ENCODE measurements at regions not wholly inside any gene's neighbourhood (a gene's known extent, or its start where the extent isn't known, plus 50 kb on each side); places are given as distances from the start of the nearest gene placed in this dataset.

DNA sequence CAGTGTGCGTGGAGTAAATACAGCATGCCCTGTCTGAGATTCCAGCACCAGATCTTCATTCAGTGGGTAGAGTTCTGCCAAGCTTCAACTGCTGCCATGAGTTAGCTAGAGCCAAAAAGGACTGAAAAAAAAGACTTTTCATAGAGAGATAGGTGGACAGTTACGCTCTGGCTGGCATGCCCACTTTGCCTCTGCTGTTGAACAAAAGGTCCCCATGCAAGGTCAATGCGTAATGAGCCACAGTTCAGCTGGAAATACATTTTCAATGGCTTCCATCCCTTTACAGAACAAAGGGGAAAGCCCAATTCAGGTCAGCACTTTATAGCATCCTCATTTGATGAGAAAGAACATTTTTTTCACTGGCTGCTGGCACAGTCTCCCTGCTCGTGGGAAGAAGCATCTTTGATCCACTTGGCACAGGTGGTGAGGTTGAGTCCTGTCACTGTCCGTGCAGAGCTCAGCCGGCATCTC is 86.9 kb upstream of the ERCC6L2 start:
- H3K9ac ChIP-seq (ENCODE audit: low read depth, low read length, poor library complexity), result no peak overlapping the region
- H4K8ac ChIP-seq (ENCODE audit: low read depth, low read length), result no peak overlapping the region
- H2BK120ac ChIP-seq (ENCODE audit: low read depth, low read length), result no peak overlapping the region
- H3K14ac ChIP-seq (ENCODE audit: low read length), result no peak overlapping the region
- no peaks in the 10 kb centered on the region for H3K79me1 ChIP-seq (ENCODE audit: low read depth, low read length)
- no peak overlapping the region for H4K91ac ChIP-seq (ENCODE audit: low read depth, low read length, poor library complexity)
- no peaks in the 10 kb centered on the region for H3K27me3 ChIP-seq (ENCODE audit: control insufficient read depth in 3 of 3, insufficient read depth in 3 of 3, low read depth in 1 of 3, low read length in 3 of 3)
- no peak overlapping the region for H3K4me2 ChIP-seq (ENCODE audit: insufficient read depth, low read length, poor library complexity, severe bottlenecking)
- no peak overlapping the region for H2BK12ac ChIP-seq (ENCODE audit: low read length)
- no CpG with 5 or more reads among the region's 6 CpGs for WGBS, 2 donors (ENCODE audit: extremely low coverage in 2 of 2, insufficient read length in 2 of 2, insufficient replicate concordance in 1 of 2)
- no peak overlapping the region for H3K27ac ChIP-seq (replicated peaks; ENCODE audit: low read length)
- no peak overlapping the region for H3K4me3 ChIP-seq (ENCODE audit: low read length in 2 of 2)
- H3K23ac ChIP-seq (ENCODE audit: low read depth, low read length, poor library complexity), result no peak overlapping the region
- peak overlapping the region; percentile 11 for H2AFZ ChIP-seq (ENCODE audit: low read length)
- H3K9me3 ChIP-seq (replicated peaks in 1 of 2; ENCODE audit: control insufficient read depth in 2 of 2, insufficient read depth in 1 of 2, low read depth in 1 of 2, low read length in 2 of 2), result no peaks in the 10 kb centered on the region
- no peak overlapping the region for H2BK15ac ChIP-seq (ENCODE audit: low read length)
- no peak overlapping the region for H2BK5ac ChIP-seq (ENCODE audit: low read length)
- peaks cover 3 to 8% of the 10 kb centered on the region in 2 donors for H3K4me1 ChIP-seq (ENCODE audit: control insufficient read depth in 2 of 2, insufficient read depth in 1 of 2, low read depth in 1 of 2, low read length in 2 of 2)
- H3K36me3 ChIP-seq (replicated peaks in 1 of 2; ENCODE audit: control insufficient read depth in 2 of 2, insufficient read depth in 2 of 2, low read length in 2 of 2), result no peaks in the 10 kb centered on the region
- H3K4ac ChIP-seq (ENCODE audit: low read length), result no peak overlapping the region
- no peak overlapping the region for H3K18ac ChIP-seq (ENCODE audit: low read length)
- H2AK5ac ChIP-seq (ENCODE audit: low read depth, low read length), result no peak overlapping the region
- DNase-seq (ENCODE audit: low spot score), result no peak

DNA sequence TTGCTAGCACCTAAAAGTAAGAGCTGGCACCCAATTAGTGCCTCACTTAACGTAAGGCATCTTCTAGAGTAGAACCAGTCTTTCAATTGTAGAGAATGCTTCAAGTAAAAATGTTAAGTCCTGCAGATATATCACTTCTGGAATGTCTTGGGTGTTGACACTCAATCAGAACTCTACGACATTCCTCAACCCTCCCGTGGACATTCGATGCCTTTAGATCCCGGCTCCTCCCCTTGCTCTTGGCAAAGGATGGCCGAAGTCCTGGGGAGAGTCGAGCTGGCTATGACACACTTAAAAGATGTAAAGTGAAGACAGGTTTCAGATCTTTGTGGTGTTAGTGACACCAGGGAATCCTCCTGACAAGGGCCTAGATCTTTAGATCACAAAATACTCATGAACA is 87.5 kb upstream of the ERCC6L2 start:
- Histone ChIP-seq H3K4me3 (ENCODE audit: low read length in 2 of 2) (no peak overlapping the region), H3K23ac (ENCODE audit: low read depth, low read length, poor library complexity) (no peak overlapping the region), H3K4ac (ENCODE audit: low read length) (no peak overlapping the region), H2AK5ac (ENCODE audit: low read depth, low read length) (no peak overlapping the region), H3K4me1 (ENCODE audit: control insufficient read depth in 2 of 2, insufficient read depth in 1 of 2, low read depth in 1 of 2, low read length in 2 of 2) (peaks cover 3 to 8% of the 10 kb centered on the region in 2 donors), H3K27ac (replicated peaks; ENCODE audit: low read length) (no peak overlapping the region), H4K91ac (ENCODE audit: low read depth, low read length, poor library complexity) (no peak overlapping the region), H3K4me2 (ENCODE audit: insufficient read depth, low read length, poor library complexity, severe bottlenecking) (no peak overlapping the region), H3K27me3 (ENCODE audit: control insufficient read depth in 3 of 3, insufficient read depth in 3 of 3, low read depth in 1 of 3, low read length in 3 of 3) (no peaks in the 10 kb centered on the region), H2BK15ac (ENCODE audit: low read length) (no peak overlapping the region), H3K14ac (ENCODE audit: low read length) (no peak overlapping the region), H2AFZ (ENCODE audit: low read length) (no peak overlapping the region), H3K9ac (ENCODE audit: low read depth, low read length, poor library complexity) (no peak overlapping the region), H3K18ac (ENCODE audit: low read length) (no peak overlapping the region), H3K79me1 (ENCODE audit: low read depth, low read length) (no peaks in the 10 kb centered on the region), H2BK120ac (ENCODE audit: low read depth, low read length) (no peak overlapping the region), H2BK5ac (ENCODE audit: low read length) (no peak overlapping the region), H4K8ac (ENCODE audit: low read depth, low read length) (no peak overlapping the region), H2BK12ac (ENCODE audit: low read length) (no peak overlapping the region), H3K36me3 (replicated peaks in 1 of 2; ENCODE audit: control insufficient read depth in 2 of 2, insufficient read depth in 2 of 2, low read length in 2 of 2) (no peaks in the 10 kb centered on the region), H3K9me3 (replicated peaks in 1 of 2; ENCODE audit: control insufficient read depth in 2 of 2, insufficient read depth in 1 of 2, low read depth in 1 of 2, low read length in 2 of 2) (no peaks in the 10 kb centered on the region)
- WGBS, 2 donors (ENCODE audit: extremely low coverage in 2 of 2, insufficient read length in 2 of 2, insufficient replicate concordance in 1 of 2), result no CpG with 5 or more reads among the region's 7 CpGs
- DNase-seq (ENCODE audit: low spot score), result no peak

- Histone ChIP-seq H3K4me3 (ENCODE audit: low read length in 2 of 2) (no peak overlapping the region), H3K9me3 (replicated peaks in 1 of 2; ENCODE audit: control insufficient read depth in 2 of 2, insufficient read depth in 1 of 2, low read depth in 1 of 2, low read length in 2 of 2) (no peaks in the 10 kb centered on the region), H3K9ac (ENCODE audit: low read depth, low read length, poor library complexity) (no peak overlapping the region), H2AK5ac (ENCODE audit: low read depth, low read length) (no peak overlapping the region), H3K18ac (ENCODE audit: low read length) (no peak overlapping the region), H3K36me3 (replicated peaks in 1 of 2; ENCODE audit: control insufficient read depth in 2 of 2, insufficient read depth in 2 of 2, low read length in 2 of 2) (no peaks in the 10 kb centered on the region), H3K4me2 (ENCODE audit: insufficient read depth, low read length, poor library complexity, severe bottlenecking) (no peak overlapping the region), H3K23ac (ENCODE audit: low read depth, low read length, poor library complexity) (no peak overlapping the region), H2BK15ac (ENCODE audit: low read length) (no peak overlapping the region), H4K91ac (ENCODE audit: low read depth, low read length, poor library complexity) (no peak overlapping the region), H3K4ac (ENCODE audit: low read length) (no peak overlapping the region), H3K79me1 (ENCODE audit: low read depth, low read length) (no peaks in the 10 kb centered on the region), H3K27ac (replicated peaks; ENCODE audit: low read length) (no peak overlapping the region), H3K14ac (ENCODE audit: low read length) (no peak overlapping the region), H4K8ac (ENCODE audit: low read depth, low read length) (no peak overlapping the region), H3K27me3 (ENCODE audit: control insufficient read depth in 3 of 3, insufficient read depth in 3 of 3, low read depth in 1 of 3, low read length in 3 of 3) (no peaks in the 10 kb centered on the region), H2AFZ (ENCODE audit: low read length) (no peak overlapping the region), H2BK12ac (ENCODE audit: low read length) (no peak overlapping the region), H2BK5ac (ENCODE audit: low read length) (no peak overlapping the region), H3K4me1 (ENCODE audit: control insufficient read depth in 2 of 2, insufficient read depth in 1 of 2, low read depth in 1 of 2, low read length in 2 of 2) (peaks cover 7 to 14% of the 10 kb centered on the region in 2 donors), H2BK120ac (ENCODE audit: low read depth, low read length) (no peak overlapping the region)
- DNase-seq (ENCODE audit: low spot score), result no peak
- whole genome bisulfite sequencing, 2 donors (ENCODE audit: extremely low coverage in 2 of 2, insufficient read length in 2 of 2, insufficient replicate concordance in 1 of 2), result no CpG with 5 or more reads among the region's 3 CpGs
These were observed 90.3 kb upstream of the ERCC6L2 start for GRCh38 chr9:95785209-95785608.

- Histone ChIP-seq H3K9me3 (replicated peaks in 1 of 2; ENCODE audit: control insufficient read depth in 2 of 2, insufficient read depth in 1 of 2, low read depth in 1 of 2, low read length in 2 of 2) (no peaks in the 10 kb centered on the region), H3K9ac (ENCODE audit: low read depth, low read length, poor library complexity) (no peak overlapping the region), H3K14ac (ENCODE audit: low read length) (no peak overlapping the region), H3K4ac (ENCODE audit: low read length) (no peak overlapping the region), H3K27me3 (ENCODE audit: control insufficient read depth in 3 of 3, insufficient read depth in 3 of 3, low read depth in 1 of 3, low read length in 3 of 3) (no peaks in the 10 kb centered on the region), H2BK12ac (ENCODE audit: low read length) (no peak overlapping the region), H4K91ac (ENCODE audit: low read depth, low read length, poor library complexity) (no peak overlapping the region), H3K4me1 (ENCODE audit: control insufficient read depth in 2 of 2, insufficient read depth in 1 of 2, low read depth in 1 of 2, low read length in 2 of 2) (peaks cover 7 to 17% of the 10 kb centered on the region in 2 donors), H2BK5ac (ENCODE audit: low read length) (no peak overlapping the region), H3K4me3 (ENCODE audit: low read length in 2 of 2) (no peak overlapping the region), H2AK5ac (ENCODE audit: low read depth, low read length) (peak overlapping the region; percentile 71), H2AFZ (ENCODE audit: low read length) (no peak overlapping the region), H3K18ac (ENCODE audit: low read length) (peak overlapping the region; percentile 78), H2BK120ac (ENCODE audit: low read depth, low read length) (no peak overlapping the region), H2BK15ac (ENCODE audit: low read length) (peak overlapping the region; percentile 86), H3K4me2 (ENCODE audit: insufficient read depth, low read length, poor library complexity, severe bottlenecking) (no peak overlapping the region), H3K79me1 (ENCODE audit: low read depth, low read length) (no peaks in the 10 kb centered on the region), H3K36me3 (replicated peaks in 1 of 2; ENCODE audit: control insufficient read depth in 2 of 2, insufficient read depth in 2 of 2, low read length in 2 of 2) (no peaks in the 10 kb centered on the region), H3K23ac (ENCODE audit: low read depth, low read length, poor library complexity) (peak overlapping the region; percentile 10), H4K8ac (ENCODE audit: low read depth, low read length) (no peak overlapping the region), H3K27ac (replicated peaks; ENCODE audit: low read length) (no peak overlapping the region)
- WGBS, 2 donors (ENCODE audit: extremely low coverage in 2 of 2, insufficient read length in 2 of 2, insufficient replicate concordance in 1 of 2), result no CpG with 5 or more reads among the region's 31 CpGs
- DNase-seq (ENCODE audit: low spot score), result no peak
These were observed 91.2 kb upstream of the ERCC6L2 start for GRCh38 chr9:95784318-95784717.
